Neutrophil (primary cell): ENCODE measurements at regions not wholly inside any gene's neighbourhood (a gene's known extent, or its start where the extent isn't known, plus 50 kb on each side); places are given as distances from the start of the nearest gene placed in this dataset.

Experiments
- H3K27ac ChIP-seq: fragments of 200-600 bp; sonication (generic); 2 replicates; pipeline ENCODE4 v1.5.1; 2016; ENCODE audit warnings: mild to moderate bottlenecking, moderate library complexity
- H3K27me3 ChIP-seq: fragments of 200-600 bp; sonication (generic); 2 replicates; pipeline ENCODE4 v1.6.0; 2016; ENCODE audit warnings: mild to moderate bottlenecking
- H3K36me3 ChIP-seq: fragments of 200-600 bp; sonication (generic); 2 replicates; pipeline ENCODE4 v1.5.1; 2017
- H3K4me1 ChIP-seq, 2 experiments: fragments of 200-600 bp in 1 of 2; sonication (generic) in 1 of 2; 1 replicate in 1 of 2; 2 replicates in 1 of 2; pipeline versions ENCODE4 v1.5.1 to v1.6.1; 2013 to 2016; ENCODE audit warnings: low read depth in 1 of 2, low read length in 1 of 2, mild to moderate bottlenecking in 1 of 2, moderate library complexity in 1 of 2; ENCODE audit not compliant: control insufficient read depth in 1 of 2, insufficient read depth in 1 of 2
- H3K4me3 ChIP-seq, 2 experiments: fragments of 200-600 bp in 1 of 2; sonication (generic) in 1 of 2; 1 replicate in 1 of 2; 2 replicates in 1 of 2; pipeline ENCODE4 v1.5.1; 2013 to 2016; ENCODE audit warnings: low read depth in 1 of 2, low read length in 1 of 2, mild to moderate bottlenecking in 1 of 2, moderate library complexity in 1 of 2
- H3K9me3 ChIP-seq: fragments of 200-600 bp; sonication (generic); 2 replicates; pipeline ENCODE4 v1.5.1; 2016
- TF ChIP-seq, protein P1 (sequence below): fragments of 200-600 bp; sonication (generic); IDR thresholded peaks from 2 replicates; pipeline ENCODE4 v1.5.1; 2016; ENCODE audit warnings: antibody characterized with exemption

DNA sequence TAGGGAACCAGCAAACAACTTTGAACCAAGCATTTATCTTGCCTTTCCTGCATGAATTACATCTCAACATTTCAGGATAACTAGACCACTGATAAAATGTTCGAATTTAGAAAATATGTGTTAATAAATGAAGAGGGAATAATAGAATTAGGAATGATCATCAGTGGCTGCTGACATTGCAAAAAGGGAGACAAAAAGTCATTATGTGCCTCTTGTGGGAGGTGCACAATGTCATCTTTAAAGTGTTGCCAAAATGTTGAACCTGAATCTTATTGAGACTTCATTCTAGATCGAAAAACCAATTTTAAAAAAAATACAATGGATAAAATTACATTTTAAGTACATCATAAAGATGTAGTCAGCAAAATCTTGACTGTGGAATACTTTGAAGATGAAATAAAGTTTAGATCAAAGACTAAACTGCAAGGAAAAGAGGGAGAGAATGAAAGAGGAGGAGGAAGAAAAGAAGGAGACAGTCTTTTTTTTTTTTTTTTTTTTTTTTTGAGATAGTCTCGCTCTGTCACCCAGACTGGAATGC is 299.3 kb downstream of the FBXW7 start:
- H3K4me3 ChIP-seq = no peak overlapping the region
- no peaks in the 10 kb centered on the region for H3K36me3 ChIP-seq
- H3K27me3 ChIP-seq = no peaks in the 10 kb centered on the region
- H3K4me1 ChIP-seq = no peaks in the 10 kb centered on the region
- H3K9me3 ChIP-seq = no peaks in the 10 kb centered on the region
- TF ChIP-seq, protein P1, sequence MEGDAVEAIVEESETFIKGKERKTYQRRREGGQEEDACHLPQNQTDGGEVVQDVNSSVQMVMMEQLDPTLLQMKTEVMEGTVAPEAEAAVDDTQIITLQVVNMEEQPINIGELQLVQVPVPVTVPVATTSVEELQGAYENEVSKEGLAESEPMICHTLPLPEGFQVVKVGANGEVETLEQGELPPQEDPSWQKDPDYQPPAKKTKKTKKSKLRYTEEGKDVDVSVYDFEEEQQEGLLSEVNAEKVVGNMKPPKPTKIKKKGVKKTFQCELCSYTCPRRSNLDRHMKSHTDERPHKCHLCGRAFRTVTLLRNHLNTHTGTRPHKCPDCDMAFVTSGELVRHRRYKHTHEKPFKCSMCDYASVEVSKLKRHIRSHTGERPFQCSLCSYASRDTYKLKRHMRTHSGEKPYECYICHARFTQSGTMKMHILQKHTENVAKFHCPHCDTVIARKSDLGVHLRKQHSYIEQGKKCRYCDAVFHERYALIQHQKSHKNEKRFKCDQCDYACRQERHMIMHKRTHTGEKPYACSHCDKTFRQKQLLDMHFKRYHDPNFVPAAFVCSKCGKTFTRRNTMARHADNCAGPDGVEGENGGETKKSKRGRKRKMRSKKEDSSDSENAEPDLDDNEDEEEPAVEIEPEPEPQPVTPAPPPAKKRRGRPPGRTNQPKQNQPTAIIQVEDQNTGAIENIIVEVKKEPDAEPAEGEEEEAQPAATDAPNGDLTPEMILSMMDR = no peak
- H3K27ac ChIP-seq = no peak overlapping the region

- TF ChIP-seq, protein P1 = no peak
- Histone ChIP-seq H3K4me1 (no peaks in the 10 kb centered on the region), H3K9me3 (no peaks in the 10 kb centered on the region), H3K4me3 (no peak overlapping the region), H3K27me3 (no peaks in the 10 kb centered on the region), H3K27ac (no peak overlapping the region), H3K36me3 (no peaks in the 10 kb centered on the region)
Measured at GRCh38 chr4:152235718-152236117, 300.2 kb downstream of the FBXW7 start.

- TF ChIP-seq, protein P1 = no peak
Measured at GRCh38 chr4:152234571-152234970, 301.3 kb downstream of the FBXW7 start.

GRCh38 chr4:152232271-152232670 is 303.6 kb downstream of the FBXW7 start:
- Histone ChIP-seq H3K27me3 (no peaks in the 10 kb centered on the region), H3K36me3 (no peaks in the 10 kb centered on the region), H3K4me3 (no peak overlapping the region), H3K9me3 (no peaks in the 10 kb centered on the region), H3K4me1 (no peaks in the 10 kb centered on the region), H3K27ac (no peak overlapping the region)
- TF ChIP-seq, protein P1 = no peak

More at GRCh38 chr4:152234571-152234970, 301.3 kb downstream of the FBXW7 start:
- H3K36me3 ChIP-seq = no peaks in the 10 kb centered on the region
- H3K27ac ChIP-seq = no peak overlapping the region
- no peaks in the 10 kb centered on the region for H3K27me3 ChIP-seq
- H3K9me3 ChIP-seq = no peaks in the 10 kb centered on the region
- H3K4me1 ChIP-seq = no peaks in the 10 kb centered on the region
- no peak overlapping the region for H3K4me3 ChIP-seq

GRCh38 chr4:152229782-152230289 is 306.1 kb downstream of the FBXW7 start:
- Histone ChIP-seq H3K9me3 (no peaks in the 10 kb centered on the region), H3K4me1 (no peaks in the 10 kb centered on the region), H3K27ac (no peak overlapping the region), H3K36me3 (no peaks in the 10 kb centered on the region), H3K4me3 (no peak overlapping the region), H3K27me3 (no peaks in the 10 kb centered on the region)
- TF ChIP-seq, protein P1 = no peak

DNA sequence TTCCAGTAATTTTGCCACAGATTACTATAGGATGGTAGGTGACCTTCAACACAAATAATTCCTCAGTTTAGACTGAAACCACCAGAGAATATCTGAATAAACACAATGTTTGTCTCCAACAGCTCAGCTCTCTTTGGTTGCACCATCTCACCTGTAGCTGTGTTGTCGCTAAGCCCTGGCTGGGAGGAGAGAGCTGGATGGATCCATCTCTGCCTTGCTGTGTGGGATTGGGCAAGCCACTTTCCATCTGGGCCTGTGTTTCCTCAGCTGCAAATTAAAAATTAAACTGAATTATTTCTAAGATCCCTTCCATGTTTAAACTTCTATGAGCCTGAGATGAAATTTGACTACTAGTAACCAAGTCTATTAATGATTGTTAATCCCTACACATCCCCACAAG is 310.2 kb downstream of the FBXW7 start:
- no peaks in the 10 kb centered on the region for H3K27me3 ChIP-seq
- H3K4me1 ChIP-seq = no peaks in the 10 kb centered on the region
- H3K27ac ChIP-seq = no peak overlapping the region
- TF ChIP-seq, protein P1 = no peak
- H3K4me3 ChIP-seq = no peak overlapping the region
- H3K36me3 ChIP-seq = no peaks in the 10 kb centered on the region
- no peaks in the 10 kb centered on the region for H3K9me3 ChIP-seq
